ENCODE measurements at regions not wholly inside any gene's neighbourhood (a gene's known extent, or its start where the extent isn't known, plus 50 kb on each side); places are given as distances from the start of the nearest gene placed in this dataset.

GRCh38 chr5:82889088-82889487 is 188.1 kb downstream of the TMEM167A start:
- no peak for TF ChIP-seq CTCF (IDR thresholded peaks at IDR 0.05)
- no peak for TF ChIP-seq POLR2A (IDR thresholded peaks at IDR 0.05)
- intact Hi-C loops (cut with DNase I; ENCODE audit: low total_unique reads) = no loop called here

GRCh38 chr5:82886911-82887310 is 190.3 kb downstream of the TMEM167A start:
- H3K9me3 ChIP-seq = no peaks in the 10 kb centered on the region
- no peak overlapping the region for H3K27ac ChIP-seq
- H3K4me3 ChIP-seq = no peak overlapping the region
- TF ChIP-seq CTCF (IDR thresholded peaks at IDR 0.05) (no peak), POLR2A (IDR thresholded peaks at IDR 0.05) (no peak)
- no peaks in the 10 kb centered on the region for H3K36me3 ChIP-seq
- DNase-seq = no peak
- no peaks in the 10 kb centered on the region for H3K27me3 ChIP-seq
- H3K4me1 ChIP-seq = no peaks in the 10 kb centered on the region
- intact Hi-C loops (cut with DNase I; ENCODE audit: low total_unique reads) = no loop called here

More at GRCh38 chr5:82889088-82889487, 188.1 kb downstream of the TMEM167A start:
- H3K4me1 ChIP-seq = no peaks in the 10 kb centered on the region
- no peak for DNase-seq
- no peaks in the 10 kb centered on the region for H3K9me3 ChIP-seq
- H3K27me3 ChIP-seq = no peaks in the 10 kb centered on the region
- no peaks in the 10 kb centered on the region for H3K36me3 ChIP-seq
- H3K4me3 ChIP-seq = no peak overlapping the region
- H3K27ac ChIP-seq = no peak overlapping the region

DNA sequence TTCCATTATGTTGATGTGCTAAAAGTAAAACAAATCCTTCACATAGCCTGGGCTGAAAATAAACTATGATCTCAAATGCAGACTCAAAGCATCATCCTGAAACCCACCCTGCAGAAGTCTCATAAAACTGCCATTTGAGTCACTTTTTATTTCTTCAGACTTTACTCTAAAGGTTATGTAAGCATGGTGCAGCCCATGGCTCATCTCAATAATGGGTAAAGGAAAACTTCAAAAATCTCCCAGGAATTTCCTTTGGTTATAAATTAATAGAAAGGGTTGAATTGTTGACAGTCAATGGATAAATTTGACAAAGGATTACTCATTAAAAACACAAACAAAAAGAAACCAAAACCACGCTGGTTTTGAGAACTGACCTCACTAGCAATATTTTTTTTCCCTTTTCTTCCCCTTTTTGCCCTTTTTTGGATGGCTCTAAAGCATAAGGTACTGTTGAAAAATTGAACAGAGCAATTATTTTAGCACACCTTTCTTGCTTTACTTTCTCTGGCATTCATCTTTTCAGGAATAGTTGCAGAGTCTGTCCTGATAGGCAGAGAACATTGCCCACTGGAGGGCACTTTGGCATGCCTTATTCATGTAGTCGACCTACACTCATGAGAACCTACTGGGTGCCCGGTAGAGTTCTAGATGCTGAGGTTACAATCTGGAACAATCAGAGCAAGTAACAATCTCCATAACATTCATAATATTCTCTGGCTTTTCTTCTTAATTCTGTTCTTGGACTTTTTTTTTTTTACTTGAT is 191.4 kb downstream of the TMEM167A start:
- no peaks in the 10 kb centered on the region for H3K9me3 ChIP-seq
- intact Hi-C loops (cut with DNase I; ENCODE audit: low total_unique reads) = no loop called here
- no peaks in the 10 kb centered on the region for H3K36me3 ChIP-seq
- TF ChIP-seq POLR2A (IDR thresholded peaks at IDR 0.05) (no peak), CTCF (IDR thresholded peaks at IDR 0.05) (no peak)
- DNase-seq = no peak
- H3K27ac ChIP-seq = no peak overlapping the region
- no peak overlapping the region for H3K4me3 ChIP-seq
- H3K4me1 ChIP-seq = no peaks in the 10 kb centered on the region
- H3K27me3 ChIP-seq = no peaks in the 10 kb centered on the region

DNA sequence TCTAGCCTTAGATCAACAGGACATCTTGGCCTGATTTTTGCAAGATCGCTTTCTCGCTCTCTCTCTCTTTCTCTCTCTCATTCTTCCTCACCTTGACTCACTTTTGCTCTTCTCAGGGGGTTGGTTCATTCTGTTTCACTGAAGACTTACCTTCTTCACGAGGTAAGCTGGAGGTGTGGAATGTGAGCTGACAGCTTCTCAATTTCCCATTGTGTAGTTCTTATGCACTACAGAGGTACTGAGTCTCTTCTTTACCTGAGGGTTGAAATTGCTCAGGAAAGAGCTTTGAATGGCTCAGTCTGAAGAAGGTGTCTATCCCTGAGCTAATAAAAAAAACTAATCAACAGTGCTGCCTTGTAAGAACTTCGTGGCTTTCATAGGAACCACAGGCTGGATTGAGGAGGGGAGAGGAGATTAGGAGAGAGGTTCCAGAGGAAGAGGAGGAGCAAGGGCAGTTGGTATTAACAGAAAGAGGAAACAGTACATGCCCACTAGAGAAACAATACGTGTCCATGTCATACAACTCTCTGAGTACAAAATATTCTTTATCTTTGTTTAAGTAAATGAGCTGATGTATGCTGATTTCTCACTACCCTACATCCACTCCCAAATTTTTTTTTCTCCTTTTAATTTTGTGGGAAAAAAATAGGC is 192.2 kb downstream of the TMEM167A start:
- Histone ChIP-seq H3K4me3 (no peak overlapping the region), H3K36me3 (no peaks in the 10 kb centered on the region), H3K27me3 (no peaks in the 10 kb centered on the region), H3K27ac (no peak overlapping the region), H3K9me3 (no peaks in the 10 kb centered on the region), H3K4me1 (no peaks in the 10 kb centered on the region)
- intact Hi-C loops (cut with DNase I; ENCODE audit: low total_unique reads) = no loop called here
- DNase-seq = no peak
- no peak for TF ChIP-seq POLR2A (IDR thresholded peaks at IDR 0.05)
- no peak for TF ChIP-seq CTCF (IDR thresholded peaks at IDR 0.05)

GRCh38 chr5:82882316-82882715 is 194.9 kb downstream of the TMEM167A start:
- intact Hi-C loops (cut with DNase I; ENCODE audit: low total_unique reads) = no loop called here
- no peak for DNase-seq
- no peak overlapping the region for H3K27ac ChIP-seq
- no peaks in the 10 kb centered on the region for H3K36me3 ChIP-seq
- no peaks in the 10 kb centered on the region for H3K27me3 ChIP-seq
- H3K4me3 ChIP-seq = no peak overlapping the region
- TF ChIP-seq CTCF (IDR thresholded peaks at IDR 0.05) (no peak), POLR2A (IDR thresholded peaks at IDR 0.05) (no peak)
- H3K9me3 ChIP-seq = no peaks in the 10 kb centered on the region
- H3K4me1 ChIP-seq = no peaks in the 10 kb centered on the region

All from uterus (tissue), 3 donors.